Mucosa of descending colon (tissue), 3 donors: ENCODE measurements at regions not wholly inside any gene's neighbourhood (a gene's known extent, or its start where the extent isn't known, plus 50 kb on each side); places are given as distances from the start of the nearest gene placed in this dataset.

Experiments
- ATAC-seq: fragments of 200-7000 bp; cut with Tn5 transposase; one replicate; pipeline ENCODE4 v1.9.1; 2020; ENCODE audit warnings: mild to moderate bottlenecking, moderate library complexity
- DNase-seq, 3 donors: peaks; one replicate each; pipeline ENCODE4 v3.0.0-alpha.2; 2020
- H3K36me3 ChIP-seq: fragments of 200-600 bp; one replicate; pipeline ENCODE4 v1.8.0; 2021; ENCODE audit warnings: low read depth, mild to moderate bottlenecking
- H3K4me1 ChIP-seq: fragments of 200-600 bp; one replicate; pipeline ENCODE4 v1.8.0; 2021; ENCODE audit warnings: low read depth, mild to moderate bottlenecking
- H3K4me3 ChIP-seq: fragments of 200-600 bp; one replicate; pipeline ENCODE4 v1.8.0; 2021; ENCODE audit warnings: mild to moderate bottlenecking
- H3K9me3 ChIP-seq: fragments of 200-600 bp; one replicate; pipeline ENCODE4 v1.8.0; 2021; ENCODE audit warnings: mild to moderate bottlenecking
- CTCF ChIP-seq: fragments of 200-600 bp; IDR thresholded peaks from one replicate; pipeline ENCODE4 v1.8.0; 2022; ENCODE audit warnings: antibody characterized with exemption, mild to moderate bottlenecking
- intact Hi-C, 2 donors: fragments of 100-400 bp; cut with DNase I in 1 of 2; cut with micrococcal nuclease in 1 of 2; formaldehyde crosslinking; loops; one replicate each; pipeline versions ENCODE4 v1.11.0 to v1.11.1; 2022; cut with DNase I, micrococcal nuclease
- donor health status: DM: no; HTN: no; CAD: no; lungs with moderate emphysema.
- donor health status: DM: no; HTN: no; CAD: no.
- donor health status: DM: no; HTN: yes; CAD: no.

DNA sequence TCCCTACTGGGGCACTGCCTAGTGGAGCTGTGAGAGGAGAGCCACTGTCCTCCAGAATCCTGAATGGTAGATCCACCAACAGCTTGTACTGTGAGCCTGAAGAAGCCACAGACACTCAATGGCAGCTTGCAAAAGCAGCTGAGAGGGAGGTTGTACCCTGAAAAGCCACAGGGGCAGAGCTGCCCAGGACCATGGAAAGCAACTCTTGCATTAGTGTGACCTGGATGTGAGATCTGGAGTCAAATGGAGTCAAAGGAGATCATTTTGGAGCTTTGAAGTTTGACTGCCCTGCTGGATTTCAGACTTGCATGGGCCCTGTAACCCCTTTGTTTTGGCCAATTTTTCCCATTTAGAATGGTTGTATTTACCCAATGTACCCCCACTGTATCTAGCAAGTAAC is 871.4 kb upstream of the PRMT6 start:
- TF ChIP-seq CTCF, result no peak
- Histone ChIP-seq H3K4me3 (no peak overlapping the region), H3K9me3 (peaks cover 11% of the 10 kb centered on the region), H3K4me1 (no peaks in the 10 kb centered on the region), H3K36me3 (no peaks in the 10 kb centered on the region)
- intact Hi-C loops, result no loop called here
- ATAC-seq, result no peak
- no peak for DNase-seq

GRCh38 chr1:106189780-106190179 is 866.7 kb upstream of the PRMT6 start:
- DNase-seq, result no peak
- no peaks in the 10 kb centered on the region for H3K4me1 ChIP-seq
- ATAC-seq, result no peak
- intact Hi-C loops, result no loop called here
- H3K36me3 ChIP-seq, result no peaks in the 10 kb centered on the region
- H3K4me3 ChIP-seq, result no peak overlapping the region
- H3K9me3 ChIP-seq, result peaks cover 34% of the 10 kb centered on the region
- TF ChIP-seq CTCF, result no peak

DNA sequence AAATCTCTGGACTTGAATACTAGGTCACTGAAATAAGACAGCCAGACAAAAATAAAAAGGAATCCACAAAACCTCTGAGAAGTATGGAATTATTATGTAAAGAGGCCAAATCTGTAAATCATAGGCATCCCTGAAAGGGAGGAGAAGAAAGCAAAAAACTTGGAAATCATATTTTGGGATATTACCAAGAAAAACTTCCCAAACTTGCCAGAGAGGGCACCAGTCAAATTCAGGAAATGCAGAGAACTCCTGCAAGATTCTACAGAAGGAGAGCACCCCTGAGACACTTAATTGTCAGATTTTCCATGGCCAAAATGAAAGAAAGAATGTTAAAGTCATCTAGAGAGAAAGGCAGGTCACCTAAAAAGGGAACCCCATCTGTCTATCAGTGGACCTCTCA is 862.3 kb upstream of the PRMT6 start:
- H3K9me3 ChIP-seq, result peaks cover 34% of the 10 kb centered on the region
- TF ChIP-seq CTCF, result no peak
- DNase-seq, result no peak
- H3K4me3 ChIP-seq, result no peak overlapping the region
- no peaks in the 10 kb centered on the region for H3K36me3 ChIP-seq
- intact Hi-C loops, result no loop called here
- ATAC-seq, result no peak
- no peaks in the 10 kb centered on the region for H3K4me1 ChIP-seq

- H3K4me1 ChIP-seq, result no peaks in the 10 kb centered on the region
- no peak for TF ChIP-seq CTCF
- H3K4me3 ChIP-seq, result no peak overlapping the region
- no peak for DNase-seq
- no peaks in the 10 kb centered on the region for H3K9me3 ChIP-seq
- no peak for ATAC-seq
- intact Hi-C loops, result no loop called here
- no peaks in the 10 kb centered on the region for H3K36me3 ChIP-seq
These were observed 855.8 kb upstream of the PRMT6 start for GRCh38 chr1:106200711-106201110.

DNA sequence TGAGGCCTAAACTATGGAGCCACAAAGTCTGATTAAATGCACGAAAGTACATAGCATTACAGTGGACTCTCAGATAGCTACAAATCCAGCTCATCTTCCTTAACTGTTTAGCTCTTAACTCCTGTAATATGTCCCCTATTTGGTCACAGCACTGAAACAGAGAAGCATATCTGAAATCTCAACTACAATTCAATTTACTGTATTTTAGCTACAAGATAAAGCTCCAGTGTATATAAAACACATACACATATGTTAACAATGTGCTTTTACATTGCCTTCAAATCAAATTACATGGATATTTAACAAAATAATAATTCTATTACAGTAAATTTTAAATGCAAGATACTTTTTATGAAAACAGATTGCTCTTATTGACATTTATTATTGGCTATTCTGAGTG is 849.3 kb upstream of the PRMT6 start:
- H3K9me3 ChIP-seq, result no peaks in the 10 kb centered on the region
- no peak for DNase-seq
- no peak for ATAC-seq
- H3K36me3 ChIP-seq, result no peaks in the 10 kb centered on the region
- intact Hi-C loops, result no loop called here
- H3K4me3 ChIP-seq, result no peak overlapping the region
- no peak for TF ChIP-seq CTCF
- no peaks in the 10 kb centered on the region for H3K4me1 ChIP-seq

- intact Hi-C loops, result no loop called here
- ATAC-seq, result no peak
- no peak overlapping the region for H3K4me3 ChIP-seq
- no peaks in the 10 kb centered on the region for H3K4me1 ChIP-seq
- H3K9me3 ChIP-seq, result no peaks in the 10 kb centered on the region
- no peak for DNase-seq
- H3K36me3 ChIP-seq, result no peaks in the 10 kb centered on the region
- no peak for TF ChIP-seq CTCF
These were observed 838.7 kb upstream of the PRMT6 start for GRCh38 chr1:106217765-106218164.
